Kasumi-1 (cell line): ENCODE measurements at regions not wholly inside any gene's neighbourhood (a gene's known extent, or its start where the extent isn't known, plus 50 kb on each side); places are given as distances from the start of the nearest gene placed in this dataset.
"Not testable (repeated sequence)": the region's sequence is repeated elsewhere in the genome, so short reads cannot be mapped to it uniquely, and the experiment has no call there.

ENCODE experiments used
- DNase-seq, 2 experiments: peaks; one replicate each; lab custom pipeline; 2025; lab: John Stamatoyannopoulos, UW

- no peak for DNase-seq
Observed at GRCh38 chr1:60739729-60740128, 342.6 kb upstream of the NFIA start.

- no peak for DNase-seq
Observed at GRCh38 chr1:60732977-60733401, 349.4 kb upstream of the NFIA start.

DNA sequence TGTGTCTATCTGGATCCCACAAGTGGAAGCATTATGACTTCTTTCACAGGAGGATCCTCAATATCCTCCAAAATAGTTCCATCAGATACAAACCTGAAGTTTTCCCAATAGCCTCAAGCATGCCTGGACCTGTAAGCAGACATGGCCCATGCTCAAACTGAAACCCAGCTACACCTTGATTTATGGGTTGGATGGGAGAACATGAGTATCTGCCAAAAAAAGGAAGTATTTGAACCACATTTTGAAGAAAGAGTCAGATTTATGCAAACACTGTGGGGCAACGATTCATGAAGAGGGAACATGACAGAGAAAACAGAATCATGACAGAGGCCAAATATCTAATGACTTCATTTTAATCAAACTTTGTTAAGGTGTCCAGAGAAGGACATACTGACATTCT lies 351.0 kb upstream of the NFIA start:
- DNase-seq: no peak

DNA sequence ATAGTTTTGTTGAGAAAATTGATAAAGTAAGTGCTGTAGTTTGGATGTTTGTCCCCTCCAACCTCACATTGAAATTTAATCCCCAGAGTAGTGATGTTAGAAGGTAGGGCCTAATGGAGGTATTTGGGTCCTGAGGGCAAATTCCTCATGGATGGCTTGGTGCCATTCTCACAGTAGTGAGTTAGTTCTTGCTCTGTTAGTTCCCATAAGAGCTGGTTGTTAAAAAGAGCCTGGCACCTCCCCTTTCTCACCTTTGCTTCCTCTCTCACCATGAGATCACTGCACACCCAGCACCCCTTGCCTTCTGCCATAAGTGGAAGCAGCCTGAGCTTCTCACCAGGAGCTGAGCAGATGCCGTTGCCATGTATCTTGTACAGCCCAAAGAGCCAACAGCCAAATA lies 354.8 kb upstream of the NFIA start:
- DNase-seq: no peak

- DNase-seq: no peak
Observed at GRCh38 chr1:60716472-60716871, 365.9 kb upstream of the NFIA start.

- no peak for DNase-seq
Observed at GRCh38 chr1:60715970-60716369, 366.4 kb upstream of the NFIA start.

DNA sequence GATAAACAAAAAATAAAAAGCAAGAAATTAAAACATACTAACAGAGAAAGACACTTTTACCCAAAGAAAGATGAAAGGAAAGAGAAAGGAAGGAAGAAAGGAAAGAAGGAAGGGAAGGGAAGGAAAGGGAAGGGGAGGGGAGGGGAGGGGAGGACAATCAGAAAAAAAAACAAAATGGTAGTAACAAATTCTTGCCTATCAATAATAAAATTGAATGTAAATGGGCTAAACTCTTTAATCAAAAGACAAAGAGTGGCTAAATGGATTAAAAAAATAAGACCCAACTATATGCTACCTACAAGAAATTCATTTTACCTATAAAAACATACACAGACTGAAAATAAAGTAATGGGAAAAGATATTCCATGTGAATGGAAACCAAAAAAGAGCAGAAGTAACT lies 372.9 kb upstream of the NFIA start:
- no peak for DNase-seq

DNA sequence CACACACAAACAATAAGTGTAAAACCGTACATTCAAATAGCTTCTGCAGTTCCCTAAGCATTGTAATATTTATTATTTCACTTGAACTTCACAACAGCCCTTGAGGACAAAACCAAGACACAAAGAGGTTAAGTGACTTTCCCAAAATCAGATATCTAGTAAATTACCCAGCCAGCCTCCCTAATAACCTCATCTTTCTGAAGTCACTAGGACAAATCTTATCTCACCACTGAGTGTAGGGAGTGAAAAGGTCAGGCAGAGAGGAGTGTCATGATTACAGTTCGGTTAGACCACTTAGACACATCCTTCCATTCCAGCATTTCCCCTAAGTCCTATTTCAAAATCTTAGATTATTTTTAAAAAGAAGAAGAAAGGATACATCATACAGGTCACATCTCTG lies 377.3 kb upstream of the NFIA start:
- no peak for DNase-seq

DNA sequence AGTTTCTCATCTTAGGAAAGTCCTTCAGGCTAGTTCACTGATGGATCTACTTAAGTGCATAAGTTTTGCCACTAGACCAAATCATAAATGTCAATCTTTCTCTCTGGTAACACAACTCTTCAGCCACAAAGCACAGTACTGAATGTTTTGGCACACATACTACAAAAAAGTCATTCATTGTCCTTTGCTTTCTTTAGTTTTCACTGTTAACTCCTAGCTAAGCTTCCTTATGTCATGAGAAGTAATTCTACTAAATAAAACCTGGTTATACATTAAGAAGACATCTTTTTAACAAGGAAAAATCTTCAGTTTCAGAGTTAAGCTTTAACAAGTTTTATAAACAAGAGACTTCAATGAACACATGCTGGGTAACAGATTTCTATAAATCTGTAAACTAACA lies 379.2 kb upstream of the NFIA start:
- no peak for DNase-seq

- no peak for DNase-seq
Observed at GRCh38 chr1:60699325-60699724, 383.0 kb upstream of the NFIA start.

GRCh38 chr1:60697204-60697994 lies 385.0 kb upstream of the NFIA start:
- no peak for DNase-seq

DNA sequence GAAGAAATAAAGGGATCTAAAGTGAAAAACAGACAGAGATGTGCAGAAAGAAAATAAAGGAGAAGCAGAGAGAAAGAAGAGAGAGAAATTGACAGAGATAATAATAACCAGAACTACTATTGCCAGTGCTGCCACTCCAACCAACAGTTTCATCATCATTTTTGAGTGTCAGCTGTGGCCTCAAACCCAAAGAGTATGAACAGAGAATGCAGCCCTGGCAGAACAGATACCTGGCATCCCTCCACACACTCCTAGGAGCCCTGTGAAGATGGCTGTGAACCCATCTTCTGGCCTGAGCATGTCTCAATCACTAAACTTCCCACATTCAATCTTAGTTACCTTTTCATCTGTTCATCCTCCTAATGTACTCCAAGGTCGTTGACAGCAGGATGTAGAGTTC lies 385.8 kb upstream of the NFIA start:
- no peak for DNase-seq

GRCh38 chr1:60695716-60696171 lies 386.6 kb upstream of the NFIA start:
- no peak for DNase-seq

DNA sequence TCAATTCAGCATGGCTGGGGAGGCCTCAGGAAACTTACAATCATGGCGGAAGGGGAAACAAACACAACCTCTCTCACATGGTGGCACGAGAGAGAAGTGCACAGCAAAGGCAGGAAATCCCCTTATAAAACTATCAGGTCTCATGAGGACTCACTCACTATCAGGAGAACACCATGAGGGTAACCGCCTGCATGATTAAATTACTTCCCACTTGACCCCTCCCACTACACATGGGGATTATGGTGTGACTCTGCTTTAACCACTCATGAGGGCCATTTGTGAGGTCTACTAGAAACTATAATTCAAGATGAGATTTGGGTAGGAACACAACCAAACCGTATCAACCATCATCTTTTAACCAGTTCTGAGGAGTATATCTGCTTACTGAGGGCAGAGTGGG lies 387.4 kb upstream of the NFIA start:
- DNase-seq: no peak

GRCh38 chr1:60692031-60692430 lies 390.3 kb upstream of the NFIA start:
- DNase-seq: no peak

DNA sequence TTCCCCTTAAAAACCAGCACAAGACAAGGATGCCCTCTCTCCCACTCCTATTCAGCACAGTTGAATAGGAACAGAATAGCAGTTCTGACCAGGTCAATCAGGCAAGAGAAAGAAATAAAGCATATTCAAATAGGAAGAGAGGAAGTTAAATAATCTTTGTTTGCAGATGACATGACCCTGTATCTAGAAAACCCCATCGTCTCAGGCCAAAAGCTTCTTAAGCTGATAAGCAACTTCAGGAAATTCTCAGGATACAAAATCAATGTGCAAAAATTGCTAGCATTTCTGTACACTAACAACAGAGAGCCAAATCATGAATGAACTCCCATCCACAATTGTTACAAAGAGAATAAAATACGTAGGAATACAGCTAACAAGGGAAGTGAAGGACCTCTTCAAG lies 394.1 kb upstream of the NFIA start:
- not testable (repeated sequence) for DNase-seq

DNA sequence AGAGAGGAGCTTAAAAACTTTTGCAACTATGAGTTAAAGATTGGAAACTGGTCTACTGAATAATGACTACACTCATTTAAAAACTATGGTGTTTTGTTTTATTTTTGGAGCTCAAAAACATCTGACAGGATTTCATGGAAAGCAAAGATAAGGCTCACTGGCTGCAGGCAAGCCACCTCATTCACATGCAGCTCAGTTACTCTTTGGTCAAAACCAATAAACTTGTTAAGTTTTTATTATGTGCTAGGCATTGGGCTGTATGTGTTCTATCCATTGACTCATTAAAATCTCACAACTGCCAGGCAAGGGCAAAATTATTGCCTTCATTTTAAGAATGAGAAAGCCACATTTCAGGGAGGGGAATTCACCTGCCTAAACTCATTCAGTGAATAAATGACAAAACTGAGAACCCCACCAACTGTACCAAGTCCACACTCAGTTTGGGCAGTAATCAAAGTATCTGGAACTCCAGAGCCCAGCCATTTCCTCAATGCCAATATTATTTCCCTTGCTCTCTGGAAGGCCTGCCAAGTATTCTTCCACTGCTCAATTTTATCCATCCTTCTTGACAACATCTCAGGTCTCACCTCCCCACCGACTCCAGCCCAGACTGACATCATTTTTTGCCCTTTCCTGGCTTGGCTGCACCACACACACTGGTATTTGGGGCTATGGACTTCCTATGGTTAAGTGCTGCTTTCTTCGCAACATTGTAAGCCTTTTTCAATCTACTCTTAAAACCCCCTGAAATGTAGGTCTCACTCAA lies 401.1 kb upstream of the NFIA start:
- no peak for DNase-seq

- DNase-seq: no peak
Observed at GRCh38 chr1:60679524-60680375, 402.6 kb upstream of the NFIA start.

DNA sequence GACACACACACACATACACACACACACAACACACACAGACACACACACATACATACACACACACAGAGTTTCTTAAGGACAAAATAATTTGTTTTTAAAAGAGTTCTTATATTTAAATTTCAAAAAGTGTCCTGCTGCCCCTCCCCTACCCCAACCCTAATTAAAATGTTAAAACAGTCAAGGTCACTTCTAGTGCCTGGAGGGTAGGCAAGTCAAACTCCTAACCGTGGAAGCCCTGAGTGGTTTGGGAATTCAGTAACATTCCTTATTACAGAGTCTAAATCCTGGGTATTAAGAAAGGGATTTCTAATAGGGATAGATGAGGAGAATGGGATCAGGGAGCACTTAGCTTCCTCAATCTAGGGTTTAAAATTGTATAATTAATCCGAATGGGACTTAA lies 403.6 kb upstream of the NFIA start:
- DNase-seq: no peak

- DNase-seq: no peak
Observed at GRCh38 chr1:60678391-60678790, 404.0 kb upstream of the NFIA start.

GRCh38 chr1:60672449-60672848 lies 409.9 kb upstream of the NFIA start:
- DNase-seq: no peak

DNA sequence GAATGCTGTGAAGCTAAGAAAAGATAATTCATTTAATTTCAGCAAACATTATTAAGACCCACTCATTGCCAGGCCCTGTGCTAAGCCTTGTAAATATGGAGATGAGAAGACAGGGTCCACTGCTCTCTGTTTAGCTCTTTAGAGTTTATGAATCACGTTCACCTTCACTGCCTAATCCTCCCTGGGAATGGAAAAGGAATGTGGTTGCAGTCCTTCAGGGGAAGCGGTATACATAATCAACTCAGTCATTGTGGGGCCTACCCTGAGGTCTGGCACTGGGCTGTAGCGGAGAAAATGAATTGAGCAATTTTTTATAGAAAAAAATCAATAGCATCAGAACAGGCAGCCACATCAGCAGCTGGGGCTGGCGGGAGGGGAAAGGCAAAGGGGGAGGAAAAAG lies 412.1 kb upstream of the NFIA start:
- no peak for DNase-seq

- DNase-seq: no peak
Observed at GRCh38 chr1:60668585-60668984, 413.8 kb upstream of the NFIA start.
